ENCODE measurements at regions not wholly inside any gene's neighbourhood (a gene's known extent, or its start where the extent isn't known, plus 50 kb on each side); places are given as distances from the start of the nearest gene placed in this dataset.
"Not testable (repeated sequence)": the region's sequence is repeated elsewhere in the genome, so short reads cannot be mapped to it uniquely, and the experiment has no call there.

DNA sequence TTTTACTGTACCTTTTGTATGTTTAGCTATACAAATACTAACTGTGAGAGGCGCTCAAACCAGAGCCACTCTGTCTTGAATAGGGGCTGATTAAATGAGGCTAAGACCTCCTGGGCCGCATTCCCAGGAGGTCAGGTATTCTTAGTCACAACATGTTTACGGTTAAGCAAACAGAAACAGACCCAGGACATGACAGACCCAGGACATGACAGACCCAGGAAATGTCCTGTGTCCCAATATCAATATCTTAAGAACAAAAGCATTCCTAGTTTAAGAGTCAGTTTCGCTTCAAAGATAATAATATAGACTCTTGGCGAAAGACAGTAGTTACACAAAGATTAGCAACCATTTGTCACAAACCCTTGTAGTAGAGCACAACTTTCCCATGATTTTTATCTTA, 304.5 kb downstream of the CCSER2 start:
- no peak for DNase-seq (ENCODE audit: low read depth)

DNA sequence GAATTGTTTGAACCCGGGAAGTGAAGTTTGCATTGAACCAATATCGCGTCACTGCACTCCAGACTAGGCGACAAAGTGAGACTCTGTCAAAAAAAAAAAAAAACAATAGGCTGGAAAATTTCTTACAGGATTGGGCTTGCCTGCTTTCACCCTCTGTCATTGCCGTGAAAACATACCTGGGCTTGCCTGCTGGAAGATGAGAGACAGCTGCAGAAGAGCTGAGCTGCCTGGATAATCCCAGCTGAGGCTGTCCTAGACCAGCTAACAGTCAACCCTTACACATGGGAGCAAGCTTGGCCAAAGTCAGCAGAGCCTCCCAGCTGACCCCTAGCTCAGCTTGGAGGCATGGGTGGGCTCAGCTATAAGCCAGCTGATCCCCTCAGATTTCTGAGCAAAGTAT, 306.2 kb downstream of the CCSER2 start:
- no peak for DNase-seq (ENCODE audit: low read depth)

DNA sequence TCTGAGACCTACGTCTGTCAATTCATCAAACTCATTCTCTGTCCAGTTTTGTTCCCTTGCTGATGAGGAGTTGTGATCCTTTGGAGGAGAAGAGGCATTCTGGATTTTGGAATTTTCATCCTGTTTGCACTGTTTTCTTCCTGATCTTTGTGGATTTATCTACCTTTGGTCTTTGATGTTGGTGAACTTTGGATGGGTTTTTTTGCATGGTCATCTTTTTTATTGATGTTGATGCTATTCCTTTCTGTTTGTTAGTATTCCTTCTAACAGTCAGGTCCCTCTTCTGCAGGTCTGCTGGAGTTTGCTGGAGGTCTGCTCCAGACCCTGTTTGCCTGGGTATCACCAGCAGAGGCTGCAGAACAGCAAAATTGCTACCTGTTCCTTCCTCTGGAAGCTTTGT, 322.2 kb downstream of the CCSER2 start:
- DNase-seq (ENCODE audit: low read depth): not testable (repeated sequence)

DNA sequence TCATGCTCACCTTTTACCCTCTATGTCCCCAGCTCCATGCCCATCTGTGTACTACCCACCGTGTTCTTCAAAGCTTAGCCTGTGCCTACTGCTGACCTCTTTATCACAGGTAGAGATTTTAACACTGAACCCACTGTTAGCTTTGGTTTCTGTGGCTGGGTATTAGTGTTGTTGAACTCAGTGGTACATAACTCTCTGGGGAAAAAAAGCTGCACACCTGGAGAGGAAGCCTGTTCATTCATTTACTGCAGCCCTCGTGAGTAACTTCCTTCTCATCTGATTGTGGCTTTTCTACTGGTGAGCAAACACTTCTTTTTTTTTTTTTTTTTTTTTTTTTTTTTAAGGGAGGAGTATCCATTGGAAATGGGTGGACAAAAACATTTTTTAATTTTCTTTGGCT, 326.3 kb downstream of the CCSER2 start:
- no peak for DNase-seq (ENCODE audit: low read depth)

DNA sequence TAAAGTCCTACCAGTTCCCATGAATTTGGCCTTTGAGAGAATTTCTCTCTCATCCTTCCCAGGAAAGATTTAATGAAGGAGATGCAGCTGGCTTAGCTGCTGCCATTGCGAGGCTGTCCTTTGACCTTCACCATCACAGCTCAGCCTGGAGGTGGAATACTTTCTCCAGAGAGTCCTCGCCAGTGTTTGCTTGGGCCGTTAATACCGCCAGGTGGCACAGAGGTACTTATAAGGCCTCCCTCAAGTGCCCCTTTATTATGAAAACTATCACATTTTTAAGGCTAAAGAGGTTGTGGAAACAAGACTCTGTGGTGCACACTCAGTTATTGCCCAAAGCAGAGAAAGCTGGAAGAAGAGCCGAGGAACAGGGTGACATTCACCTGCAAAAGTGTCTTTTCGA, 330.6 kb downstream of the CCSER2 start:
- no peak for DNase-seq (ENCODE audit: low read depth)

DNA sequence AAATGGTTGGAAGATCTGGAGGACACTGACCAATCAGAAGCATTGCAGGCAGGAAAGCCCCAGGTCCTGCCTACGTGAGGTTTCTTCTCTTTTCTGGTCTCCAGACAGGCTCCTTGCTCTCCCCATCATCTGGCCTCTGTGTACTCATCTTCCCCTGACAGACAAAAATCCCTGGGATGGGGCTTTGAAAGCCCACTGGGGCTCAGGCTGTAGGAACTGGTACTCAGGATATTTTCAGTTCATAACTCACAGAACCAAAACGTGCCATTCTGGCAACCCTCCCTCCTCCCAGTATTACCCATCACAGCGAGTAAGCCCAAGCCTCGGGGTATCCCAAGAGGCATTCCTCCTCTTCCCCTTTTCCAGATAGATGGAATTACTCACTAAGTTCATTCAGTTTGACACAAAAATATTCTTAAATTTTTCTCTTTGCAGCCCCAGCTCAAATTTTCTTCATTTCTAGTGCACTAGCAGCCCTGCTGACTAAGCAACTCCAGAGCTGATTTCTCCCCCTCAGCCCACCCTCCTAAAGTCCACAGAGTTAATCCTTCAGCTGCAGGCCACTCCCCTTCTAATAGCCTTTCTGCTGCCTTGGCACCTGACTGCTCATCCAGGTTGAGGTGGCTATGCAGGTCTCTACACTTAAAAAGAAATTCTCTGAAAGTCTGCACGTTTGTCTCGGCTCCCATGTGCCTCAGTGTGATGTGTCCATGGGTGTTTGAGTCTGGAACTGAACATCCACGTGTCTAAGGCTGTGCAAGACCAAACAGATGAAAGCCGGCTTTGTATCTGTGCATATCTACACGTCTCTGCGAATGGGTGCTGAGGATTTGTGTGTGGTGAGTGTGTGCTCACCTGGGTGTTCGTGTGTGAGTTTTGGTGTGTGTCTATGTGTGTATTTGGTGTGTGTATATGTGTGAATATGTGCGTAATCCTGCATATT, 331.4 kb downstream of the CCSER2 start:
- DNase-seq (ENCODE audit: low read depth): no peak

DNA sequence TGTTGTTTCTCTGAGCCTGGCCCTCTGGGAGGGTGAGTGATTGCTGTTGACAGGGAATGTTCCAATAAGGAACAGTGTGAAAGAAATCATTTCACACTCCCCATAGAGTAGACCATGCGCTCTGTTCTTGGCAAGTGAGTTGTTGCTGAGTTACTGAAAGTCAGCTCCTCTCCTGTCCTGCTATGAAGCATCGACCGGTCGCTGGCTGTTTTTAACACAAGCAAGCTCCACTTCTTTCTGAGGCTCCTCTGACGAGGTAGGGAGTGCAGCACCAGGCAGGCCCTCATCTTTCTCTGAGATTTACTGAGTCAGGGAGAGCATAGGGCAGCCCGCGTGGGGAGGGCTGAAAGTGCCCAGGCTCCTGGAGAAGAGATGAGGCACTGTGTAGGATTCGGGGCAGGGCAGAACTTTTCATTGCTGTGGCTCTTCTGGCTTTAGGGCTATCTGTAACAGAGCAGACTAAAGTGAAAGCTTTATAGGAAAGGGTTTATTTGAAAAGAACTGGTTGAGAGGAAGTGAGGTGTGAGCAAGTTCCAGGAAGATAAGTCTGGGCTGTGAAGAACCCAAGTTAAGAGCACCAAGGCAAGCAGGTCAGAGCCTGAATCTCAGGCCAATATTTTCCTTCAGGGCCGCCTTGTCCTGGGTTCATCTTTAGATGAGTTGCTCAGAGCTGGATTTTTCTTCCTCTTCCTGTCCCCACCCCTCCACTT, 332.2 kb downstream of the CCSER2 start:
- no peak for DNase-seq (ENCODE audit: low read depth)

DNA sequence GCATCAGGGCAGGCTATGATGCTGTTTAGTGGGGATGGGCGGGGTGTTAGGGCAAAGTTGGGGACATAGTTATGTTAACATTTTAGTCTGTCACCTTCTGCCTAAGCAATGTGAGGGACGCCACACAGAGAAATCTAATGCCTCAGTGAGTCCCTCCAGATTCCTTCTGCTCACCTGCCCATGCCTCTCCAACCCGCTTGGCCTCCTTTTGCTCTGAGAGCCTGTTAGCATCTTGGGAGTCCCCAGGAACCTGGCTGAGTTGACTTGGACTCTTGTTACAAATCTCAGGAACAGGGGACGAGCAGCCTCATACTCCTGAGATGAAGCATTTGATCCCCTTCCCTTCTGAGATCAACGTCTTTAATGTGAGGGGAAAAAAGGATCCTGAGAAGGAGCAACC, 336.8 kb downstream of the CCSER2 start:
- no peak for DNase-seq (ENCODE audit: low read depth)

DNA sequence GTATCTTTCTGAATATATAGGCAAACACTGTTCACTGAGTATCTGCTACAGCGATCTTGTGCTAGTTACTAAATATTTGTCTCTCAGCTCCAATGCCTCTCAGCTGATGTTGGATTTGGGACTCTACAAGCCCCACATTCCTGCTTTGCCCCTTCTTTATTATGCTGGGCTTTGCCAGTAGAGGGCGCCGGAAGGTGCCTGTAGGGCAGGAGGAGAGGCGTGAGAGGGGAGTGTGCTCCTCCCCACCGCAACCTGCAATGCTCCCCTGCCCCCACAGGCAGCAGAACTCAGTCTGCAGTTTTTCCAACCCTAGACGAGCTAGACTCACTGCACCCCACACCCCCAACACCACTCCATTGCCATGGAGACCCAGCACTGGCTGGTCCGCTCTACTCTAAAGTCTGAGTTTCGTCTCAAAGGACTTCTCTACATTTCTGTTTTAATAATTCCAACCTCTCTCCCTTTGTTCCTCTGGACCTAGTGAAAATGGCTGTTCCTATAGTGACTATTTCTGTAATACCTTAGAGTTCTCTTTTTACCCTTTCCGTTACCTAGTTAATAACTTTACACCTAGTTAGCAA, 337.6 kb downstream of the CCSER2 start:
- DNase-seq (ENCODE audit: low read depth): no peak

DNA sequence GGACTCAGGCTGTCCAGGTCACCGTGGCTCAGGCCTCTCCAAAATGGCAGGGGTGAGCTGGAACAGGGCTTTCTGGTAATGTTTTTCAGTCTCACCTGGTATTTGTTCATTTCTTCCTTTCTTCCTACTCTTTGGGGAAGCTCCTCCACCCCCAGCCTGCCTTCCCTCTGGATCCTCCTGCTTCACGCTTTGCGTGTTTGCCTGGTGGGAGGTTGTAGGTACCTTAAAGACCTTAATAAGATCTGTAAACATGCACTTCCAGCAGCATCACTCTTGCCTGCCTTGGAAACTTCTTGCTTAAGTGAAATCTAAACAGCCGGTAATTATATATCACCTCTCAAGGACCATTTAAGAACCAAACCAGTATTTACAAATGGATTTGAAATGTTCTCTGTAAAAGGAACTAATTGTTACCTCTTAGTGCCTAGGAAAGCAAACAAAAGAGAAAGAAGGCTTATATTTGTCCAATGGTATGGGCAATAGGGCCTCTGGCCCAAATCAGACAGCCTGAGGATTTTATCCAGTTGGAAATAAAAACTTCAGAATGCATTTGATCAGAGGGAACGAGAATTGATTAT, 339.9 kb downstream of the CCSER2 start:
- no peak for DNase-seq (ENCODE audit: low read depth)

DNA sequence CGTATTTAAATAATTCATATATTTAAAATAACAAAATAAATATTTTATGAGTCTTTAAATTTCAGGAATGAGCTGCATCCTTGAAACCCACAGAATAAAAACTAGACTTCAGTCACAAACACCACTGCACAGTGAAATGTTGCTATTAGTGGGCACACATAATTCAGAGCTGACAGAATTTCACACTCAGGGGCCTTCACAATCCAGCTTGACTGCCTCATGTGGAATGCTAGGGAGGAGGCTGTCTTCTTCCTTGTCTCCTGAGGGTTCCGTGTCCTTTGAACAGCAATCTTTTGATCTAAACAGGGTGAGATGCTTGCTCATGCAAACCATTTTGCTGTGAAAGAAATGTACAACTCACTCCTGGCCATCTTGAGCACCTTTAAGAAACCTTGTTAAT, 346.7 kb downstream of the CCSER2 start:
- no peak for DNase-seq (ENCODE audit: low read depth)

DNA sequence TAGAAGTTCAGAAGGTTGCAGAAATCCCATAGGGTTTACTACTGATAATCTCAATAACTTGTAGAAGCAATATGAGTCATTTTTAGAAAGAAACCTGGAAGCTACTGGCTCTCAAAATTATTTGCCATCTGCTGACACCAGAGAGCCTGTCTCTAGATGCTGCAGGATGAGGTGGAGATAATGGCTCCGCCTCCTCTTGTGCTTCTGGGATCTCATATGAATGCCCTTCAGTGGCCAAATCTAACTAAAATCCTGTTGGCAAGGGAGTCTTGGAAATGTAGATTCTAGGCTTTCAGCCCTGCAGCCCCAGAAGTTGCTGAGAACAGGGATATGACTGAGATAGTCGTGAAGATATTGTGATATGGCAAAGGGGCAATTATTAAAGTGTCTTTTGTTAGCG, 348.1 kb downstream of the CCSER2 start:
- no peak for DNase-seq (ENCODE audit: low read depth)

DNA sequence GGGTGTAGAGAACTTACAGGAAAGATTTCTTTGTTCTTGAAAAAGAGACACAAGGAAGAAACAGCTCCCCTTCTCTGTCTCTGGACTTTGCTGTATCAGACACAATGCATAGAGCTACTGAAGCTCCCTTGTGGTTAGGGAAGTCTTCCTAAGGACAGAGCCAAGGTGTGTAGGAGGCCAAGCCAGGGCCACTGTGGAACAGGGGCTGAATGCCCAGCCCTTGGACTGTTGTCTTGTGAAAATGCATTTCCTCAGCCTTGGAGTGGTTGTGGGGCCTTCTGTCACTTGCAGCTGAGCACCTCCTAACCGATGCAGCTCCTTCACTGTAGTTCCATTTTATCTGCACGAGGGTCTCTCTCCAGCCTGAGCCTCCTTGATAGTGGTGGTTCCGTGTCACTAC, 353.4 kb downstream of the CCSER2 start:
- DNase-seq (ENCODE audit: low read depth): no peak

DNA sequence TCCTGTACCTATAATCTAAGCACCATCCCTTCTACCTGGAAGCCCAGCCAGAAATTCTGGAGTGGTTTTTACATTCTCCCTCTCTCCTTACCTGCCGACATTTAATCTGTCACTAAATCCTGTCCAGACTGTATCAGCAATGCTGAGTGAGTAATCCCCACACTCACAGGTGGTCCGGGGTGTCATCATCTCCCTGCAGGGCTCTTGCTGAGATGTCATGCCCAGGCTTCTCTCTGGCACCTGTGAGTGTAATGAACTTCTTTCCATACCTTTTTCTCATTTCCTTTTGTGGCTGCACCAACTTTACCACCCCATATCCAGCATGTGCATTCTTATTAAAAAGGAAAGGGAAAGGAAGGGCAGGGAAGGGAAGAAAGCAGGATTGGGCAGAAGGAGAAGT, 355.2 kb downstream of the CCSER2 start:
- DNase-seq (ENCODE audit: low read depth): no peak

DNA sequence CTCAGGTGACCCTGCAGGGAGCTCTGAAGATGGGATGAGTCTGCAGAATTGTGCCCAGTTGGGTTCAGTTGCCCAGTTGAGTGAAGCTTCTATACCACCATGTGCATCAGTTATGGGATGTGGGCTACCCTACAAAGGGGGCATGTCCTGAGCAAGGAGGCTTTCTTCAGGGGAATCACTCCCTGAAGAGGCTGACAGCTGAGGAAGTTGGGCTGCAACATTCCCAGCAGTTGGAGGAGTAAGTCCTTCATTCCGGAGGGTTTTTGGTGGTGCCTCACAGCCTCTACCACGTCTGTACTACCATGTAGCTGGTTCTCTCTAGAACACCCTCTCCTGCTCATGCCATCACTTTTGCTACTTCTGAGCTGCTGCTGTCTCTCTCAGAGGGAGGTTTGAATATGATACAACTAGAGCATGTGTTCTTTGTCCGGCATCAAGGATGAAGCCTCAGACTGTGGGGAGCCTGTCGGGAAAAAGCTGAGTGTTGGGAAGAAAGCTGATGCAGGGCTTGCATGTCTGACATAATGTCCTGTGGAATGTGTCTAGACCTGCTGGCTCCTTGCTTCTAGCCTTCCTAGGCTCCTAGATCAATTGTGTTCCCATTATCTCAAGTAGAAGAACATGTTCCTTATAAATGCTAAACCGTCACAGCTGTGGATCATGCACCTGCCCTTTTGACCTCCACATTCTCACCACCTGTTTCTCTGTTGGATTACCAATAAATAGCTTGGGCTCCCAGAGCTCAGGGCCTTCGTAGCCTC, 355.8 kb downstream of the CCSER2 start:
- DNase-seq (ENCODE audit: low read depth): no peak

DNA sequence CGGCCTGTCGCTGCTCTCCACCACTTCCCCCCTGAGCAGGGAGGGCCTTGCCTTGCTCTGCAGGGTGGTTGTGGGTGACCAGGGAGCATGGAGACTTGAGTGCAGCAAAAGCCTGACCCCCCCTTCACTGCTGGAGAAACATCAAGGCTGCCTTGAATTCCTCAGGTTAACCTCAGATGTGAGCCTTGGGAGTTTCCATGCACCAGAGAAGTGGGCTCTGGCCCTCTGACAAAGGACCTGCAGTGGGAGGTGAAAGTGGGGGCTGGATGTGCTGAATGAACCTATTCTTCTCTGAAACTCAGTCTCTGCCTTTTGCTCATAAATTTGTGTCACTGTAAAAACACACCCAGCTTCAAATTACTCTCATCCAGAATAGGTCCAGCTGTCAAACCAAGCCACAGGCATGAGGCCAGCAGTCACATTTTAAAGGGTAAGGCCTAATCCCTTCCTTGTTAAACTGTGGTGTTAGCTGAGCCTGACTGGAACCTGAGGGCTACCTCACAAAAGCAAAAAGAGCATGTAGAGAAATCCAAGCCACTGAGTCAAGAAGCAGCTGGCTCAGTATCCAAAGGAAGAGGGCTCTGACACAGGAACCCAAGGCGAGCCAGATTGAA, 356.8 kb downstream of the CCSER2 start:
- DNase-seq (ENCODE audit: low read depth): no peak

DNA sequence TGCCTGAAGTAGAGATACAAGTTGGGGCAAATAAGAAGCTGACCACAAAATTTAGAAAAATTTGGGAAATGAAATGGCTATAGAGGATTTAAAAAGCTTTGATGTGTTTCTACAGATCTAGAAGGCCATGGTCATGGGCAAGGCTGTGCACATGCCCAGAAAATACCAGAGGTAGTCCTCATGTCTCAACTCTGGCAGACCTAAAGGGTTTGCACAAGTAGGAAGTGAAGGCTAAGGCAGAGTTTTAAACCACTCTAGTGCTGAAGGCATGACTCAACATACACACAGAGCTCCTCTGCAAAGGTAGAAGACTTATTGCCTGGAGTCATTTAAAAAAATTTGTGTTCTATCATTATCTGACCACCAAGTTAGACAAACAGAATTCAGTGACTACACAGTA, 364.6 kb downstream of the CCSER2 start:
- DNase-seq (ENCODE audit: low read depth): no peak

DNA sequence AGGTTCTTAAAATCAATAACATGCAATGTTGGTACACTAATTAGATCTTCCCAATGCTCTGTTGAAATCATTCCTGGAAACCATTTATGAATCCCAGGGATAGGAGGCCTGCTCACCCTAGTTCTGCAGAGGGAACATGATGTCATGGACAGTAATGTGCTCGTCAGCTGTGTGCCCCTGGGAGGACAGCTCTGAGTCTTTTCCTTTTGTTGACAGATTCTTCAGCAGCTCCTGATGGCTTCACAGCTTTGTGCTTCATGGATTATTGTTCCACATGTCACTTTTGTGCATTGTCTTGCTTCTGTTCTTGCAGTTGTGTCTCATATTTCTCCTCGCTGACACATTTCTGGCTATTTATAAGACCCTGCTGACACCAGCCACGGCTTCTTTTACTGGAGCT, 367.5 kb downstream of the CCSER2 start:
- DNase-seq (ENCODE audit: low read depth): no peak

DNA sequence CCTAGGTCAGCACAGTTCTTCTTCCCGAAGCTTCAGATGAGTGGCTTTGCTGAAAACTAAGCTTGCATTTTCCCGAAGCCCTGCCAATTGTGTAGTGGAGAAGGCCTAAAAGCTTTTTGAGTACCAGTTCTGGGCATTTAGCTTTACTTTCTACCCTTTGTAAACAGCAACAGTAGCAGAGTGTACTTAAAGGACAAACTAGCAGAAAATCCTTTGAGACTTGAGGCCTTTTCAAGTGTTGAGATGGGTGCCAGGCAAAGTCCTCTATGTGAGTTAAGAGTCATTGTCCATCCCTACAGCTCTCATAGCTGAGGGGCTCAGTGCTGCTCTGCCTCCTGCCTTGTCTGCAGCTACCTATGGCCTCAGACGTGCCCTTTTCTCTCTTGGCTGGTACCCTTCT, 368.2 kb downstream of the CCSER2 start:
- DNase-seq (ENCODE audit: low read depth): no peak

DNA sequence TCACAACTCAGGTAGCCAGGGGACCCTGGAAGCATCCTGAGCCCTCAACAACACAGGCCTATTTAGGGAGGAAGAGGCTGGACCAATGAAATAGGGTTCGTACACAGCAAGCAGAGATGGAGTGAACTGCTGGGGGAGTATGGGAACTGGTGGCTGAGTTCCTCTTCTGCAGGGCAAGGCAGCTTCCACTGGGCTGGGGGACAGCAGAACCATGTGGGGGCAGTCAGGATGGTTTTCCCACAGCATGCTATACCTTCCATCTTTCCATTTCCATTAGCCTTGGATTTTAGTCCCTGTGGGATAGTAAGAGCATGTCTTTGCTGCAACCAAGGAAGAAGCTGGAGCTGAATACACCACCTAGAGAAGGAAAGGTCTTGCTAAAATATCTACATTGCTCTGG, 370.6 kb downstream of the CCSER2 start:
- DNase-seq (ENCODE audit: low read depth): no peak

DNA sequence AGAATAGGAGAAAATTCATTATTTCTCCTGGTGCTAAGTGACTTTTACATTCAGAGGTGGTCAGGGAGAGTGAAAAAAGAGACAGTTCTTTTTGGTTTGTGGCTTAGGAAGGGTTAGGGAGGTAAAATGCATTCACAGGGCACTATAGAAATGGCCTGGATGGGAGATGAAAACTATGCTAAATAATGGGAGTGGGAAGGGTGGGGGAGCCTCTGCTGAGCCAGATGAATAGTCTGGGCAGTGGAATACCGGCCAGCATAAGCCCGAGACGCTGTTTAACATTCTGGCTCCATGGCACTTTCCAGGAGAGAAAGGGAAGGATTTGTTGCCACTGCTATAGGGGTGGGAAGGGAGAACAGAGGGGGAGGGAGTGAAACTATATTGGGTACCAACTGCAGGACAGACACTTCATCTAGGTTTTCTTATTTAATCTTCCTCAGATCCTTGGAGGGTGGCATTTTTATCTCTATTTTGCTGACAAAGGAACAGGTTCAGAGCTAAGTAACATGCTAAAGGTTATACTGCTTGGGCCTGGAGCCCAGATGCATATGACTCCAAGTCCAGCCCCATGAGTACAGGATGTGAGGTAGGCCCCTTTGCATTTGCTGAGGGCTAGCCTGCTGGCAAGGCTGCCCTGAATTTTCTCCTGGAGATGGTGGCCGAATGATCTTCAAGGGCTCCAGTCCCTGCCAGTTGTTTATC, 372.4 kb downstream of the CCSER2 start:
- no peak for DNase-seq (ENCODE audit: low read depth)
